Gastrocnemius medialis (tissue), 4 donors: ENCODE measurements at regions not wholly inside any gene's neighbourhood (a gene's known extent, or its start where the extent isn't known, plus 50 kb on each side); places are given as distances from the start of the nearest gene placed in this dataset.

Source experiments
- POLR2A ChIP-seq, 2 donors: fragments of 450-650 bp; IDR thresholded peaks; one replicate each; pipeline ENCODE4 v1.6.1; 2017; ENCODE audit warnings: antibody characterized with exemption in 2 of 2, mild to moderate bottlenecking in 2 of 2, moderate library complexity in 2 of 2
- TF ChIP-seq, protein P1 (sequence below), 5 experiments: fragments of 450-650 bp in 3 of 5; fragments of 200-600 bp in 2 of 5; sonication (generic) in 2 of 5; IDR thresholded peaks in 4 of 5; conservative IDR thresholded peaks in 1 of 5; 1 replicate in 4 of 5; 2 replicates in 1 of 5; pipeline ENCODE4 v1.5.1; 2016 to 2019; ENCODE audit warnings: antibody characterized with exemption in 5 of 5, mild to moderate bottlenecking in 3 of 5, moderate library complexity in 3 of 5

DNA sequence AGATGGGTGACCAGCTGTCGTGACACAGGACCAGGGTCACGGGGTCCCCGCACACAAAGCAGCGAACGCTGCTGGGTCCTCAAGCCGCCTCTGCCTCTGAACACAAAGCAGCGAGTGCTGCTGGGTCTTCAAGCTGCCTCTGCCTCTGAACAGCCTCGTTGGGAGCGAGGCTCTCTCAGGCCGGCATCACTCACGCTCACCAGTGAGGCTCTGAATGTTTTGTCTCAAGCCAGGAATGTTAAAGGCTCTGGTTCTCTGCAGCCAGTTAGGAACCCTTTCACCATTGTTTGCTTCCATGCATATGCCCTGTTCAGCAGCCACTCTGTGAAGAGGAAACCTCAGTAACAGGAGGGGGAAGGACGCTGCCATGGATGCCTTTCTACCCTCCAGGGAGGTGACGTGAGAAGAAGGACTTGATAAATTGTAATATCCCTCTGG, 82.7 kb upstream of the TAF11L2 start:
- TF ChIP-seq, protein P1, sequence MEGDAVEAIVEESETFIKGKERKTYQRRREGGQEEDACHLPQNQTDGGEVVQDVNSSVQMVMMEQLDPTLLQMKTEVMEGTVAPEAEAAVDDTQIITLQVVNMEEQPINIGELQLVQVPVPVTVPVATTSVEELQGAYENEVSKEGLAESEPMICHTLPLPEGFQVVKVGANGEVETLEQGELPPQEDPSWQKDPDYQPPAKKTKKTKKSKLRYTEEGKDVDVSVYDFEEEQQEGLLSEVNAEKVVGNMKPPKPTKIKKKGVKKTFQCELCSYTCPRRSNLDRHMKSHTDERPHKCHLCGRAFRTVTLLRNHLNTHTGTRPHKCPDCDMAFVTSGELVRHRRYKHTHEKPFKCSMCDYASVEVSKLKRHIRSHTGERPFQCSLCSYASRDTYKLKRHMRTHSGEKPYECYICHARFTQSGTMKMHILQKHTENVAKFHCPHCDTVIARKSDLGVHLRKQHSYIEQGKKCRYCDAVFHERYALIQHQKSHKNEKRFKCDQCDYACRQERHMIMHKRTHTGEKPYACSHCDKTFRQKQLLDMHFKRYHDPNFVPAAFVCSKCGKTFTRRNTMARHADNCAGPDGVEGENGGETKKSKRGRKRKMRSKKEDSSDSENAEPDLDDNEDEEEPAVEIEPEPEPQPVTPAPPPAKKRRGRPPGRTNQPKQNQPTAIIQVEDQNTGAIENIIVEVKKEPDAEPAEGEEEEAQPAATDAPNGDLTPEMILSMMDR (IDR thresholded peaks at IDR 0.05 in 4 of 5, conservative IDR thresholded peaks at IDR 0.05 in 1 of 5), result no peak
- TF ChIP-seq POLR2A (IDR thresholded peaks at IDR 0.05), result no peak
